Fibroblast of gingiva (primary cell): ENCODE measurements at regions not wholly inside any gene's neighbourhood (a gene's known extent, or its start where the extent isn't known, plus 50 kb on each side); places are given as distances from the start of the nearest gene placed in this dataset.

Source experiments
- DNase-seq: peaks from one replicate; pipeline ENCODE4 v3.0.0-alpha.2; 2011; ENCODE audit warnings: low read depth

DNA sequence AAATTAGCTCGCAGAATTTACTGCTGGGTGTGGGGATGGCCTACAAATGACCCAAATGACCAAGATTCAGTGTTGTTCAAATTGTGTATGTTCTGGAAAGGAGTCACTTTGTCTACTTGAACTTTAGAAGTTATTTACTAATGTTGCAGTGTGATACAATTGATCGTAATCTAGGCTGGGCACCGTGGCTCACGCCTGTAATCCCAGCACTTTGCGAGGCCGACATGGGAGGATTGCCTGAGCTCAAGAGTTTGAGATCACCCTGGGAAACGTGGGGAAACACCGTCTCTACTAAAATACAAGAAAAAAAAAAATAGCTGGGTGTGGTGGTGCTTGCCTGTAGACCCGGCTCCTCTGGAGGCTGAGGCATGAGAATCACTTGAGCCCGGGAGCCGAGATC, 57.6 kb upstream of the TMPRSS2 start:
- DNase-seq, result no peak

DNA sequence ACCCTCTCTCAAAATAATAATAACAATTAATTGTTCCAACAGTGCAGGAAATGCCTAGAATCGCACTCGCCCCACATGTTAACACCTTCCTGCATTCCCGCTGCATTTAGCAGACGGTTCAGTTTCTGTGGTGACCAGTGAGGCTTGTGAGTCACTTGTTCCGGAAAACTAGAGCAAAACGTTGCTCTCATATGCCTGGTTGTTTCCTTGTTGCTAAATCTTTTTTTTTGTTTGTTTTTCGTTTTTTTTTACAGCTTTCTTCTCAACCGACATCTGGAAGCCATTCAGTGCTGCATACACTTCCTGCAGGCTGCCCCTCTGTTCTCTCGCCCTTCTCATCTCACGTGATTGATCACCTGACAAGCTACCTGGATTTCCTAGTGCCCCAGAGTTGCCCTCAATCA, 56.9 kb upstream of the TMPRSS2 start:
- DNase-seq, result peak; percentile 59

DNA sequence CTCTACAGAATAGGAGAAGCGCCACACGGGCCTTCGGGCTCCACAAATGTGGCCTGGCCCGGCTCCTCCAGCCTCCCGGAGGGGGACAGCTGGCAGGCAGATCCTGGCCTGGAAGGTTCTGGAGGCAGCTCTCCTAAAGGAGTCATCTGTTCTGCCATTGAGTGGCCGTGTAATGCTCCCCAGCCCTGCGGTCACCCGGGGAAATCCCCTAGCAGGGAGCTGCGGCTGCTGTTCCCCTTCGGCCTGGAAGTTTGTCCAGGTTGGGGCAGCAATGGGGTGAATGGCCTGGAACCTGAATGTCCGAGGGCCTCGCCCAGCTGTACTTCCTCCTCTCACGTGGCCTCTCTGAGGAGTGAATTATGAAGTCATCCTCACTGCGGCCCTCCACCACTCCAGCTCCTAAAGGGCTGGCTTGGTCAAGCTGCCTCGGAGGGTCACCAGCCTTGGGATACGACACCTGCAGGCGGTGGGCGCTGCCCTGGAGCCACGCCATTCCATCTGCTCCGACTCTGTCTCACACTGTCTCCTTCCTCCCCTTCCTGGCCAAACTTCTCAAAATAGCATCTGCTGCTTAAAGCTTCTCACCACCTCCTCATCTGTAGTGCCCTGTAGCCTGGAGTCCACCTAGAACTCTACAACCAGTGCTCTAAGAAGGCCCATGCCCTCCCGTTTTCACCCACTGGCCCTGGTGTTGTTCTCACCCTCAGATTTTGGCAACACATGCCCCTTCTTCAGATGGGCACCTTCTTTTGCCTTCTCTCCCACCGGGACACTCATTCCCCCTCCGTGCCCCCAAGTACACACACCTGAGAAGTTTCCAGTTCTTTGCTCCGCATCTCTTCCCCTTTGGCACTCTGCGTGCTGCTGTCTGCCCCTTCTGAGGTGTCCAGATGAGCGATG, 54.4 kb upstream of the TMPRSS2 start:
- DNase-seq, result no peak

DNA sequence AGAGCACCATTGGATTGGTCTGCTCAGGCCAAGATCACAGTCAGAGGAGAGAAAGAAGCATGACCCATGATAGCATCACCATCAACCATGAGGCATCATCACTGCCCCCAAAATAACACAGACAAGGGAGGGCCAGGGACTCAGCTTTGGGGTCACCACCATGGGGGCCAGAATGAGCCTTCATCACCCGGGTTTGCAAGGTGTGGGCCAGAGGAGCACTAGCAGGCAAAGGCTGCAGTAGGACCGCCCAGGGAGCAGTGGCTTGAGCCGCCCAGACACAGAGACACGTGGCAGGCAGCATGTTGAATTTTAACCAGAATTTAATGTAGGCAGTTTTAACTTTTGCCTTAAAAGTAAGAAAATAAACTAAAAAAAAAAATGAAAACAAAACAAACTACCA, 53.7 kb upstream of the TMPRSS2 start:
- no peak for DNase-seq

DNA sequence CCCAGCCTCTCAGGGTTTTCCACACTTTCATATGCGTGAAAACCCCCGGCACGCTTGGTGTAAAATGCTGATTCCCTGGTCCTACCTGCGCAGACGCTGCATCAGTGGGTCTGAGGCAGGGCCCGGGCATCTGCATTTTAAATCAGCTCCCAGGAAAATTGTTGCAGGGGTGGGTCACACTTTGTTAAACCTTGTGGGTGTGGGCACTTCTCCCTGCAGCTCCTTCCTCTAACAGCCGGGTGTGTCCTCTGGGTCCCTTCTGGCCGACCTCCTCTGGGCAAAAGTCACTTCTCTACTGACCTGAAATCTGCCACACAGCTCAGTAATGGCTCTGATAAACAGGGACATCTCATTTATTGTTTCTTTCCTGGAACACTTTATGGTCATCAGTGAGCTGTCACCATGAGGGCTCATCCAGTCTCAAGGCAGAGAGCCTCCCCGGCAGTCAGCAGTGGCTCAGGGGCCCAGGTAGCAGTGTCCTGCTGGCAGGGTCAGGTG, 52.8 kb upstream of the TMPRSS2 start:
- DNase-seq, result no peak

DNA sequence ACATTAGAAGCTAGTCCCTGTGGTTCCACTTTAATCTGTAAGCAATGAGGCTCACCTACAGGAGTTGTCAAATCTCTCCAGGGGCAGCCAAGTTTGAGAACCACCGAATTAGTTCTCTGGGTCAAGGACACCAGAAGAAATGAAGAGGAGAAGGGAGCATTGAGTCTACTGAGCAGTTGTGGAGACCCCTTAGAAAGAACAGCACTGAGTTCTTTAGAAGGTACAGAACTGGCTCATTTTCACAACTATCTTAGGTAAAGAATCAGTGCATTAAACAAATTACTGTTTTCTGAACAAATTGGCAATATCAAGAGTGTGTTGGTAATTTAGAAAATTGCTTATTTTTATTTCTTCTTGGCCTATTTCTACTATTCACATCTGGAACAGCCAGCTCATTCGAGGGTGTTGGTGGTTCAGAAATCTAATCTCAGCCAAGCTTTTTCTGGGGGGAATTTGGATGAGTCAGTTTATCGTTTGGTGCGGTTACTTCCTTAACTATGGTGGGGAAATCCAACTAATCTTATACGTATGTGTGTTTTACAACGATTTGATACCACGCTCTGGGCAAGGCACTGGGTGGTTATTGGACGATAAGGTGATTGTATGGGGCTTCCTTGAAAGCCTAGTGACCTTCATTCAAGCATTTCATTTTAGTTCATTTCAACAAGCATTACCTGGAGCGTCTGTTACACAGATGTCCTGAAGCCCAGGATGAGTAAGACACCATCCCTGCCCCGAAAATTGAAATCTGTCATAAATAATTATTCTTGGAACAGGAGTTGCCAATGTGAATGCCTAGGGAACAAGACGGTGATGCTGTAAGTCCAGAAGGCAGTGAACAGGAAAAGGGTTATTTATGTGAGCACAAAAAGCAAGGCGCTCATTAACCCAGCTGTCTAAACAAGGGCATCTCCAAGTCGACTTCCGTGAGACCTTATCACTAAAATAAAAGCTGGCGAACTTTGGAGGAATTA, 52.0 kb upstream of the TMPRSS2 start:
- no peak for DNase-seq

DNA sequence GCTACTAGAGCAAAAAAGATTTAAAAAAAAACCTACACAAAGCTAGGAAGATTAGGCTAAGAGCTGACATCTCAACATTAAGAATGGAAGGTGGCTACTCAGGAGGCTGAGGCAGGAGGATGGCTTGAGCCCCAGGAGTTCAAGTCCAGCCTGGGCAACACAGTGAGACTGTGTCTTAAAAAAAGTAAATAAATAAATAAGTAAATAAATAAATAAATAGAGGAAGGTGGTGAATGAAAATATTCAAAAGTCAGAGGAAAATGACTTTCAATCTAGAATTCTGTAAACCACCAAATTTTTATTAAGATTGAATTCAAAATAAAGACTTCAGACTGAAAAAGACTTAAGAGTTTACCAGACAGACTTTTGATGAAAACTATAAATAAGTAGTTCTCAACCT, 50.9 kb upstream of the TMPRSS2 start:
- no peak for DNase-seq

DNA sequence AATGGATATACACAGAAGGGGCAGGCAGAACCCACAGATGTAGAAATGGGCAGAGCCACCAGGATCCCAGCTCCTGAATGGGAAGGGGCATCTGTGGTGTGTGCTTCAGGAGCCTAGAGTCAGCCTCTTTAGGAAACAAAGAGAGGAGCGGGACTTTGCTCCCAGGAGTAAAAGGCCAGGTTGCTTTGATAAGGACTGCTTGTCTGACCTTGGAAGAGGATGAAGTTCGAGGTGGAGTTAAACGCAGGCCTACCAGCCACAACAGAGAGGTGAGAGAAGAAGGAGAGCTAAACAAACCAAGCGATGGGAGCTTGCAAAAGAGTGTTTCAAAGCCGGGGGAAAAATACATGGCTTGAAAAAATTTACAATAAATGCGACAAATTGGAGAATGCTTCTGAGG, 49.9 kb upstream of the TMPRSS2 start:
- no peak for DNase-seq
